NB4 (cell line): ENCODE measurements at regions not wholly inside any gene's neighbourhood (a gene's known extent, or its start where the extent isn't known, plus 50 kb on each side); places are given as distances from the start of the nearest gene placed in this dataset.

Source experiments
- CTCF ChIP-seq: IDR thresholded peaks from one replicate; pipeline ENCODE4 v1.5.1; 2012; ENCODE audit warnings: low read depth, low read length
- MAX ChIP-seq: IDR thresholded peaks from 2 replicates; pipeline ENCODE4 v1.6.1; 2011; ENCODE audit warnings: low read depth, low read length
- MYC ChIP-seq: IDR thresholded peaks from 2 replicates; pipeline ENCODE4 v1.6.1; 2011; ENCODE audit warnings: low read depth, low read length
- POLR2A ChIP-seq: IDR thresholded peaks from 2 replicates; pipeline ENCODE4 v1.6.1; 2011; ENCODE audit warnings: mild to moderate bottlenecking; ENCODE audit not compliant: insufficient read length; ENCODE audit errors: extremely low read depth

DNA sequence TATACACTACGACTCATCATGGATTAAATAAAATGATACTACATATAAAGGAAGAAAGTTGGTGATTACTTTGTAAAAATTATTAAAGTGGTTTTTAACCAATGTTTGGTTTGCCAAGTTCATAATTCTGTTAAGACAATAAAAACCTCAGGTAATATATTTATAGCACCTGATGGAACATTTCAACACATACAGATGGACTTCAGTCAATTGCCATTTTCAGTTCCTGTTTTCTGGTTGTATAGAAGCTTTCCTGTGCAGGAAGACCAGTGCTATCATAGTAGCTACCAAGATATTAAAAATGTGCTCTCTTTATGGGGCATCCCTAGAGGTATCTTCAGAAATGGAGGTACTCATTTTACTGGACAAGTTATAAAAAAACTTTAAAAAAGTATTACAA lies 1686.4 kb downstream of the GRIK2 start:
- TF ChIP-seq CTCF (no peak), POLR2A (no peak), MYC (no peak), MAX (no peak)
